Occipital lobe (tissue), 1 donor: ENCODE measurements at regions not wholly inside any gene's neighbourhood (a gene's known extent, or its start where the extent isn't known, plus 50 kb on each side); places are given as distances from the start of the nearest gene placed in this dataset.
A peak's percentile ranks its signal among the peaks of the same experiment; 100 is the strongest.
"Not testable (repeated sequence)": the region's sequence is repeated elsewhere in the genome, so short reads cannot be mapped to it uniquely, and the experiment has no call there.

Experiments
- DNase-seq: peaks from one replicate; lab custom pipeline; 2025; lab: John Stamatoyannopoulos, UW

DNA sequence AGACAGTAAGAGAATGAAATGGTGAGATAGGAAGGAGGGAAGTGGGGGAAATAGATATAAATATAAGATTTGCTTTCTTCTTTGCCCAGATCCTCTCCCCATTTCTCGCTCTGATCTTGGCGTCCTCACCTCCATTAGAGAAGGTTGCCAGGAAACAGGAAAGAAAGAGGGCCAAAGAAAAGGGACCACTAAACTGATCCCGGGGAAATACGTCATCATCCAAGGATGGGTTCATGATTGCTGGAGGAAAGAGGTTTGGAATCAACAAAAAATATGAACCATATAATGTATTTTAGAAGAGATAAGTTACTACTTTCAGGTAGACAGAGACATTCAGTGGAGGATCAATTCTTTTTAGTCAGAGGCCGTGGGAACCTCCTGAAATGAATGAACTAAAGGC, 536.0 kb downstream of the HAPSTR1 start:
- no peak for DNase-seq

DNA sequence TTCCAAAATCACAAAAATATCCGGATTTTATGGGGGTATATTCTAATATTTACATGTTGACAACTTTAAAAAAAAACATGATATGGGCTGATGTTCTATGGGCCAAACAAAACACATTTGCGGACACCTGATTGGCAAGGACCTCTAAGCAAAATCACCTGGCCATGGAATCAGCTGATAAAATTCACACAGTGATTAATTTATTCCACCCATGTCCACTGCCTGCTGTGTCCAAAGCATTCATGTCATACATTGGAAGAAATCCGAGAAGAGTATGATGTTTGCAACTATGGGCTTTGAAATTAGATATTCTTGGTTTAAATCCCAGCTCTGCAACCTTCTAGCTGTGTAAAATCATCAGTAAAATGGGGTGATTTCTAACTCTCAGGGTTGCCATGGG, 538.7 kb downstream of the HAPSTR1 start:
- DNase-seq, result no peak

DNA sequence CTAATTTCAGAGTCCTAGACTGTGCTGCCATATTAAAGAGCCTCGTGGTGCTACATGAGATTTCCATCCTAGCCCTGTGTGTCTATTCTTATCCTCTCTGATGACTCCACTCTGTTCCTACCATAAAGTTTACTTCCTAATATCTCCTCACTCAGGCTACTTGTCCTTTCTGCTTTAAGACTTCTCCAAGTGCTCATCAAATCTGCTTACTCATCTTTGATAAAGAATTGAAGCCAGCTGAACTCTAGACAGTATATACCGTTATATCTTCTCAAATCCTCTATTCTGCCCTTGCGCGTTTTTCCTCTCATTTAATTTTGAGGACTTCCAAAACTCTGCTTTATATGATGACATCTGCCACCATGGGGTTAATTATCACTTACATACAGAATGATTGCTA, 539.5 kb downstream of the HAPSTR1 start:
- DNase-seq, result no peak

DNA sequence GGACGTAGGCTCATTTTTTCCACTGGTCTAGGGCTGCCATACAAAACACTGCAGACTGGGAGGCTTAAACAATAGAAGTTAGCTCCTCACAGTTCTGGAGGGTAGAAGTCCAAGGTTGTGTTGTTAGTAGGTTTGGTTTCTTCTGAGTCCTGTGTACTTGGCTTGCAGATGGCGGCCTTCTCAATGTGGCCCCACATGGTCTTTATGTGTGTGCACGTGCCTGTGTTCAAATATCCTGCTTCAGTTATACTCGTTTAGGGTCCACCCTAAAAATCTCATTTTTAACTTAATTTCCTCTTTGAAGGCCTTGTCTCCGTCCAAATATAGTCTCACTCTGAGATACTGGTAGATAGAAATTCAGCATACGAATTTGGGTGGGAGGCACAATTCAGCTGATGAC, 542.4 kb downstream of the HAPSTR1 start:
- no peak for DNase-seq

DNA sequence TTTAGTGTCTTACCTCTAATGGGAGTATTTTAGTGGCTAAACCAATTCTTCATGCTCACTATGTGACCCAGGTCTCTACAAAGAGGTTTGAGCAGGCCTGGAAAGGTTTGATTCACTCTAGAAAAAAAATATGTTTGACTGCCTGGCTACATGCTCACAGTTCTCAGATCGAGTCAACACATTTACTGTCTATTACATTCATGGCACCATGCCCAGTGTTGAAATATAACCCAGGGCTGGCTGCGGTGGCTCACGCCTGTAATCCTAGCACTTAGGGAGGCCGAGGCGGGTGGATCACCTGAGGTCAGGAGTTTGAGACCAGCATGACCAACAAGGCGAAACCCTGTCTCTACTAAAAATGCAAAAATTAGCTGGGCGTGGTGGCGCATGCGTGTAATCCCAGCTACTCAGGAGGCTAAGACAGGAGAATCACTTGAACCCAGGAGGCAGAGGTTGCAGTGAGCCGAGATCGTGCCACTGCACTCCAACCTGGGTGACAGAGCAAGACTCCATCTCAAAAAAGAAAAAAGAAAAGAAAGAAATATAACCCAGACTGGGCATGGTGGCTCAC, 543.8 kb downstream of the HAPSTR1 start:
- not testable (repeated sequence) for DNase-seq

DNA sequence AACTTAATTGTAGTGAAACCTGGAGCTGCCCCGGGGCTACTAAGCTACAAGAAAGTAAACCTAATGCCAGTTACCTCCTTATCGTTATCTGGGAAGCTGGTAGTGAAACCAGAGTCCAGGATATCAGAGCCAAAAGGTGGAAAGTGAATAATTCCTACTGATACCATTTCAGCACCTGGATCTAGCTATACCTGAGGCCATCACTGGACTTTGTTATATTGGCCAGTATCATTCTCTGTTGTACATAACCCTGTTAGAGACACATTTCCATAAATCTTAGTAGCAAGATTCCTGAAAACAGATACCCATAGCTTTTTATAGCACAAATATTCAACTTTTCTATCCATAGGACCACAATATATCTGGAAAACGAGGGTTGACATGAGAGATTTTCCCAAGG, 538.0 kb downstream of the GRIN2A start:
- no peak for DNase-seq

DNA sequence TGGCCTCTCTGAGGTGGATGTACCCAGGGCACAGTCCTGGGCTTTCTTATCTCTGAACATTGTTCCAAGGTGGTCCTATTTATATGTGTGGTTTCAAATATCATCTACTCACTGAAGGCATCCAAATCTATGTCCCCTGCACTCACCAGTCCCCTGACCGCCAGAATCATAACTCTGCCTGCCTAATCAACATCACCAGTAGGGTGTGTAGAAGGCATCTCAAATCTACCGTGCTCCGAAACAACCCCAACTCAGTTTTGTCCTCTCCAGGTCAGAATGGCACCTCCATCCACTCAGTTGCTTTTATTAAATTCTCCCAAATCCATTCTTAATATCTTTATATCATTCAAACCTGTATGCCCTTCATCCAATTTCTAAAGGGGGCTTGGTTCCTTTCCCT, 536.3 kb downstream of the GRIN2A start:
- no peak for DNase-seq

DNA sequence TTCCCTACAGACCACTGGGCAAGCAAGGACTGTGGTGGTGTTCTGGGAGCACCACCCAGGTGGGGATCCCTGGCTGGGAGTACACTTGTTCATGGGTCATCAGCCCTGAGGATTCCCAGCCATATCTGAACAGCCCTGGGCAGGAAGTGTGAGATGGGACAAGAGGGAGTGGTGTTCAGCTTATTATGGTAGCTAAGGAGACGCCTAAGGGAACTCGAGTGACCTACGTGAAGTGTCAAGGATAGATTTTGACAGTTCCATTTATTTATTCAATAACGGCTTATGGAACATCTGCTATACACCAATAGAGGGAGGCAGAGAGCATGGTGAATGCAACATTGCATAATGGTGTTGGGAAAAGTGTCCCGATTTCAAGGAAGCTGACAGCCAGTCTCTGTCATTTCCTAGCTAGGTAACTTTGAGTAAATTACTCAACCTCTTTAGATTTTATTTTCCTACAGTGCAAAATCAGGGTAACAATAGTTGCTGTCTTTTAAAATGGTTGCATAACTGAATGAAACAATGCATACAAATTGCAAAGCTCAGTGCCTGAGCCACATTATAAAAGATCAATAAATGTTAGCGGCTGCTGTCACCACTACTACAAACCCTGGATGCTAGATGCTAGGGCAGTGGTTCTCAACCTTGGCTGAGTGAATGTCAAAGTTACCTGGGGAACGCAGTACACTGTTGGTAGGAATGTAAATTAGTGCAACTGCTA, 534.1 kb downstream of the GRIN2A start:
- DNase-seq, result no peak

DNA sequence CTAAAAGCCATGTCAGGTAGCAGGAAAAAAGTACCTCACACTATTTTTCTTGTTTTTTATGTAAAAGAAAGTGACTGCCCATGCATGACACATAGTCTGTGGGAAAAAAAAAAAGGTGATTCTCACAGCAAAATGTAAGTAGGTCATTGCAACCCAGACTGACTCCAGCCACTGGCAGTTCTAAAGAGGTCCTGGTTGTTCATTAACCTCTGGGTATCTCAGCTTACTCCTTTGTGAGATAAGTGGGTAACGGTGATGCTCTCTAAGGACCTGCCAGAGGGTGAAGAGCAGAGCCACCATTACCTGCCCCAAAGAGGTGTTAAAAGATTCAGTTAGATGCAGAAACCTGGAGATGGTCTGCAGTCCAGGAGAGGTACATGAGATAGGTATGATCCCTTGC, 531.9 kb downstream of the GRIN2A start:
- DNase-seq, result no peak

DNA sequence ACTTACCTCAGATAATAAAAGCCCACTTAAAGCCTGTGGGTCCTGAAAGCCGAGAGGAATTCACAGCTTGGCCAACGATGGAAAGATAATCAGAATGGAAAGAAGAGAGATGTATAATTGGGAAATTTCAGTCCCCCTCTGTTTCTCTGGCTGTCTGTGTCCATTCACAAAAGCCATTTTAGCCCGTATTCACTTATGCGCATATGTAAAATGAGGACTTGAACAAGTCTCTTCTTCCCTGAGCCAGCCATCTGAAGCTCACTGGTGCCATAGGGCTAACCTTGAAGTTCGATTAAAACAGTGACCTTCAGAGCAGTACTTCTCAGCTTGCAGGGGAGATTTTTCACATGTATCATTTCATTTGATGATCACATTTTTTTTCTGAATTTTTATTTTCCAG, 527.2 kb downstream of the GRIN2A start:
- no peak for DNase-seq

DNA sequence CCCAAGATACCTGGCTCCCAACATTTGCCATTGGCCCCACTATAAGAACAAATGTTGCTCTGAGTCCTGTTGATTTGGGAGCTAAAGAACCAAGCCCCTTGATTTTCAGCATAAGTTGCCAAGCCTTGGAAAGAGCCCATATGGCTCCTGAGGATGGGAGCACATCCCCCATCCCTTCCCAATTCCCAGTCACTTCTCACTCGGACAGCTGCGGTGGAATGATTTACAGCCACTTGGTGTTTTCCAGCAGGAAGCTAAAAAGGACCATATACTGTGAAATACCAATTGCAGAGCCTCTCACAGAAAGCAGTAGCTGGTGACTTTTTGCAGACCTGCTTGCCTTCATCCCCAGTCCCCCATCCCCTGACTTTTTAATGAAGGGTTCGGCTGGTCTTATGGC, 524.6 kb downstream of the GRIN2A start:
- no peak for DNase-seq

DNA sequence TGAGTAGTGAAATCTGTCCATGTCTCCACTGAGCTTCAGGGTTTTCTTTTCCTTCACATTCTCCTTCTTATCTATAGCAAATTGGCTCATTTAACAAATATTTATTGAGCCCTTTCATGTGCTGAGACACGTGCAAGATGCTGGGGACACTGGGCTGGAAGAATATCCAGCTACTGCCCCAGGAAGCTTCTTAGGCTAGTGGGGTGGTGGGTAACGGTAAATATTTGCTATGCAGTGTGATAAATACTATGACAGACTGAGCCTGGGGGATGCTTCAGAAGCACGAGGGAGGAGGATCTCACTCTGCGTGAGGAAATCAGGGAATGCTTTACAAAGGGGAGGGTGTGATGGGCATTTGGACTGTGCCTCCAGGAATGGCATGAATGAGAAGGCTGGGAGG, 524.1 kb downstream of the GRIN2A start:
- no peak for DNase-seq

DNA sequence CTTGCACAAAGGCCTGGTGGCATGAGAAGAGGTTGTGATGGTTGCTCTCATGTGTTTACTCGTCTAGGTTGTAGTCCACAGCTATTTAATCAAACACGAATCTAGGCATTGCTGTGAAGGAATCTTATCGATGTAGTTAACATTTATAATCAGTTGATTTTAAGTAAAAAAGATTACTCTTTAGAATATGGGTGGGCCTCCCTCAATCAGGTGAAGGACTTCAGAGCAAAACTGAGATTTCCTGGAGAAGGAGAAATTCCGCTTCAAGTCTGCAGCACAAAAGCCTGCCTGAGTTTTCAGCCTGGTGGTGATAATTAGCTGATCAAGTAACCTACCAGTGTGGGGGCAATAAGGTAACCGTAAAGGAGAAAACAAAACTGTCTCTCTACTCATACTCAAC, 523.6 kb downstream of the GRIN2A start:
- DNase-seq, result no peak

DNA sequence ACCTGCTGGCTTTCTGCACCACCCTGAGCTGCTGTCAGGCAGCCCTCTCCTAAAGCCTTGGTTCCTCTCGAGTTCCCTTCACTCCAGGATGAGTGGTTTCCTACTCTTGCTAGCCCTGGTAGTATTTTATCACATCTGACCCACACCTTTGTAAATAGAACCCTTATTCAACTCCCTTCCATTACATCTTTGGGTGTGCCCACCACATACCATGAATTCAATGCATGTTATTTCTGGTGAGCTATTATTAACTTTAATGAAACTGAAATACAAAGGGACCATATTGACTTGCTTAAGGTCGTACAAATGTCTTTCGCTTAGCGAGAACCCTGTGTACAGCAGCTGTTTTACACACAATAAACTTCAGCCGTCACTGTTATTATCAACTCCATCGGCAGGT, 521.3 kb downstream of the GRIN2A start:
- DNase-seq, result no peak

DNA sequence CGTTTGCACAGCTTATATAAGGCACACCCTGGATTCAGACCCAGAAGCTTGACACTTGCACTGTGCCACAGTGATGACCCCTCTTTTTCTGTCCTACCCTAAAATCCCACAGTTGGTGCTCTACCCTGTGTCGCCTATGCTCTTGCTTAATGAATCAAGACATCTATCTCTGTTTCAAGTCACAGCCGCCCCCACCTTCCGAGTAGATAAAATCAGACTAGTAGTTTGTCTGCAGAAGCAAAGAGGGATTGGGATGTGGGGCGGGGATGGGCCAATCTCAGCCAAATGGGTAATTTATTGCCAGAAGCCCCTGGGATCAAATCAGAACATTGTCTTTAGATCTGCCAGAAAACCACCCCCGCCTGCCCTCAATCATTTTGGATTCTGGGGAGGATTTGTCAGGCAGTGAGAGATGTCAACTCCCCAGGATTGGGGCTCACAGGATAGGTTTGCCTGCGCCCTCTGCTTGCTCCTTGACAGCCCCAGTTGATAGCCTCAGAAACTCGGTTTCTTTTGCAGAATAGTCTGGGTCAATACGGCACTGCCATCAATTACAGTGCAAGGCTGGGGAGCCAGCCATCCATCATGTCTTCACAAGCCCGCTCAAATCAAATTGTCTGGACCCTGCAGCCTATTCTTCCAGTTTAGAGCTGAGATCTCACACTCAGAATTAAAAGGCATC, 520.8 kb downstream of the GRIN2A start:
- no peak for DNase-seq

DNA sequence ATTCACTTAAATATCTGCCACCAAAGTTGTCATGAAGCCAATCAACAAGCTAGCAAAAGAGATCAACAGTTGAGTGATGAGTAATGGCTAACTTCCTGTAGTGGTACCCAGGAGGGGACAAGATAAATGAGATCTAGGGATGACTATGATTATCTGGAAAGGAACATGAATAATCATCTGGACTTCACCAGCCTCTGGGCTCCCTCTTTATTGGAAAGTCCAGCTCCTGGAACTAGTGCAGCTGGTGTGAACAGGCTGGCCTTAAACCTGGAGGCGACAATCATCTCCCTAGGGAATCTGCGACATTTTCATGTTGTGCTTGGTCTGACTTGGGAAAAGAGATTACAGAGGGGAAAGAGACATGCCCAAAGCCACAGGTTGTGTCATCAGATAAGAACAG, 518.6 kb downstream of the GRIN2A start:
- DNase-seq, result no peak

DNA sequence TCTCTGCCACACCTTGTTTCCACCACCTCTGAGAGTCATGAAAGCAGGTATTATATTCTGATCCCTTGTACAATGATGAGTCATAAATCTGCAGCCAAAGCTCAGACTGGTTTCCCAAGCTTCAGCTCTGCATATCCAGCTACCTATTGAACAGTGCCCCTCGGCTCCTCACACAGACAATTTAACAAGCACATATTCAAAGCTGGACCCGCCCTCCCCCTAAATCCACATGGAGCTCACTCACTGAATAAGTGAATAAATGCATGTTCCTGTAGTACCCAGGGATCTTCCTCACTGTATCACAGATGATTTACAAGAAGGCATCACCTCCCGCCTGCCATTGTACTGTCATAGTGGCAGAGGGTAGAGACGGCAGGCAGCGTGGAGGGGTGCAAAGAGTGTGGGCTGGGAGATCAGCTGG, 516.4 kb downstream of the GRIN2A start:
- DNase-seq, result no peak

DNA sequence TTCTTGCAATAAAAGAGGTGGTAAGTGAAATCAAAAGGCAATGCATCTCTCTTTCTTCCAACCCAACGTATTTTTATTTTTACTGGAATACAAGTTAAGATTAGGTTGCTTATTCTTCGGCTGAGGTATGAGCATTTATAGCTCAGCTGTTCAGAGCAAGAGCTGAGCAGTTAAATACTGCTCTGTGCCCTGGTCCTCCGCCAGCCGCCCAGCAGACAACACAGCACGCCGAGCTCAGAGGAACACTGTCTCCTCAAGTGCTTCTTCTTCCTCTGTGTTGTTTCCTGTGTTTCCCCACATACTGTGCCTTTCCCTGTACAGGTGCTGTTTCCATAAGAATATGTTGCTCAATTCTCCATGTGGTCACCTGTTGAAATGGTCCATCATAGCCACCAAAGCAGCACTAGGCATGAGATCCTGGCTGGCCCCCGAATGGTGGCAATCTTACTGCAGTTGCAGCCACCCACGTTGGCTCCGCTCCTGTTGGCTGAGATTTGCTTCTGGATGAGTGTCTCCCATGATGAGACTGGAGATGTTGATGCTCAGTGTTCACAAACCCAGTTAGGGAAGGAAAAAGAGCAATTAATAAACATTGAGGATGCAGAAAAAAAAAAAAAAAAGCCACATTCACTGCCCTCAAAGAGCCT, 515.3 kb downstream of the GRIN2A start:
- DNase-seq, result peak; percentile 54

DNA sequence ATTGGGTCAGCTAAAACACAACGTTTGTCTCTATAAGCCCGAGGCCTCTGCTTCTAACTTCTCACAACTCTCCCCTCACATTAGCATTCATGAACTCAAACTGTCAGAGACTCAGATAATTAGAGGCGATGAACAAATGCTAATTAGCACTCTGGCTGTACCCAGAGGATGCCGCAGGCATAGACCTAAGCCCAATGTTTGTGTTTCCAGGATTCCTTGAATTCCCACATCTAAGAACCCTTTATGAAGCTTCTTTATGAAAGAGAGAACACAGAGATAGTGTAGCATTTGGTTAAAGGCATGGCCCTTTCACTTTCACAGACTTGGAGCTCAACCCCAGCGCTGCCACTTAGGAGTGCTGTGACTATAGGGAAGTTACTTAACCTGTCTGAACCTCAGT, 512.2 kb downstream of the GRIN2A start:
- no peak for DNase-seq

DNA sequence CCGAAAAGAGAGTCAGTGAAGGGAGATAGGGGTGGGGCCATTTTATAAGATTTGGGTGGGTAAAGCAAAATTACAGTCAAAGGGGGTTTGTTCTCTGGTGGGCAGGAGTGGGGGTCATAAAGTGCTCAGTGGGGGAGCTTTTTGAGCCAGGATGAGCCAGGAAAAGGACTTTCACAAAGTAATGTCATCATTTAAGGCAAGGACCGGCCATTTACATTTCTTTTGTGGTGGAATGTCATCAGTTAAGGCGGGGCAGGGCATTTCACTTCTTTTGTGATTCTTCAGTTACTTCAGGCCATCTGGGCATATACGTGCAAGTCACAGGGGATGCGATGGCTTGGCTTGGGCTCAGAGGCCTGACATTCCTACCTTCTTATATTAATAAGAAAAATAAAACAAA, 511.6 kb downstream of the GRIN2A start:
- not testable (repeated sequence) for DNase-seq

DNA sequence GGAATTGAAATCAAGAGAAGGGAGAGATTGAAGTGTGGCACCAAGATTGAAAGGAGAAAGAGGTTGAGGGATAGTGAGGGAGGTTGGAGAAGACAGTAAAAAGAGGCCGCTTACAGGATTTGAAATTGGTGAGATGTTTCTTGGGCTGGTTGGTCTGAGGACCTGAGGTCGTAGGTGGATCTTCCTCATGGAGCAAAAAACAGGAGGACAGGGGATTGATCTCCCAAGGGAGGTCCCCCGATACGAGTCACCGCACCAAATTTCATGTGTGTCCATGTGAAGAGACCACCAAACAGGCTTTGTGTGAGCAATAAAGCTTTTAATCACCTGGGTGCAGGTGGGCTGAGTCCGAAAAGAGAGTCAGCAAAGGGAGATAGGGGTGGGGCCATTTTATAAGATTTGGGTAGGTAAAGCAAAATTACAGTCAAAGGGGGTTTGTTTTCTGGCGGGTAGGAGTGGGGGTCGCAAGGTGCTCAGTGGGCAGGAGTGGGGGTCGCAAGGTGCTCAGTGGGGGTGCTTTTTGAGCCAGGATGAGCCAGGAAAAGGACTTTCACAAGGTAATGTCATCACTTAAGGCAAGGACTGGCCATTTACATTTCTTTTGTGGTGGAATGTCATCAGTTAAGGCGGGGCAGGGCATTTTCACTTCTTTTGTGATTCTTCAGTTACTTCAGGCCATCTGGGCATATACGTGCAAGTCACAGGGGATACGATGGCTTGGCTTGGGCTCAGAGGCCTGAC, 505.5 kb downstream of the GRIN2A start:
- DNase-seq, result not testable (repeated sequence)

DNA sequence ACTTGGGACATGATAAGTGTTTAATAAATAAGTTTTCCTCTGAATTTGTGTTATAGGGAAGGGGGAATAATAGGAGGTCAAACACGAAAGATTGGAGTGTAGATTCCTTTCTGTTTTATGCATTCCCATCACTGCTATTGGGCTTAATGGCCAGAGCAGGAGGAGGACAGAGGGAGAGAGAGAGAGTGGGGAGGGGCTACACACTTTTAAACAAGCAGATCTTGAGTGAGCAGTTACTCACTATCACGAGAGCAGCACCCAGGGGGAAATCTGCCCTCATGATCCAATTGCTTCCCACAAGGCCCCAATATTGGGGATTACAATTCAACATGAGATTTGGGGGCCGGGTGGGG, 505.0 kb downstream of the GRIN2A start:
- no peak for DNase-seq
